GM23338 (cell line): ENCODE measurements at regions not wholly inside any gene's neighbourhood (a gene's known extent, or its start where the extent isn't known, plus 50 kb on each side); places are given as distances from the start of the nearest gene placed in this dataset.

Source experiments
- ATAC-seq: fragments of 200-7000 bp; cut with Tn5 transposase; 3 replicates; pipeline ENCODE4 v1.9.1; 2020
- DNase-seq: peaks from one replicate; pipeline ENCODE4 v3.0.0-alpha.2; 2015; ENCODE audit warnings: low spot score
- H2AFZ ChIP-seq: fragments of 200-600 bp; sonication (generic); 2 replicates; pipeline ENCODE4 v1.8.0; 2016; ENCODE audit warnings: antibody characterized with exemption, mild to moderate bottlenecking, moderate library complexity
- H3F3A ChIP-seq: fragments of 200-600 bp; sonication (generic); replicated peaks from 2 replicates; pipeline ENCODE4 v1.8.0; 2017; ENCODE audit warnings: antibody characterized with exemption, mixed run types, low read depth
- H3K27ac ChIP-seq: fragments of 200-600 bp; sonication (generic); 2 replicates; pipeline ENCODE4 v1.6.1; 2016; ENCODE audit warnings: low read depth
- H3K27me3 ChIP-seq: fragments of 200-600 bp; sonication (generic); 2 replicates; pipeline ENCODE4 v1.8.0; 2016; ENCODE audit warnings: mild to moderate bottlenecking, mixed run types, moderate library complexity; ENCODE audit not compliant: insufficient read depth
- H3K36me3 ChIP-seq: fragments of 200-600 bp; sonication (generic); 2 replicates; pipeline ENCODE4 v1.8.0; 2016; ENCODE audit warnings: mild to moderate bottlenecking; ENCODE audit not compliant: insufficient read depth
- H3K4me1 ChIP-seq: fragments of 200-600 bp; sonication (generic); 2 replicates; pipeline ENCODE4 v1.8.0; 2016; ENCODE audit warnings: mild to moderate bottlenecking, moderate library complexity; ENCODE audit not compliant: insufficient read depth
- H3K4me2 ChIP-seq: fragments of 200-600 bp; sonication (generic); 2 replicates; pipeline ENCODE4 v1.7.1; 2017; ENCODE audit warnings: mixed run types
- H3K4me3 ChIP-seq: fragments of 200-600 bp; sonication (generic); 2 replicates; pipeline ENCODE4 v1.6.1; 2016; ENCODE audit warnings: mixed run types
- H3K79me2 ChIP-seq: fragments of 200-600 bp; sonication (generic); replicated peaks from 2 replicates; pipeline ENCODE4 v1.8.0; 2017; ENCODE audit warnings: mild to moderate bottlenecking; ENCODE audit not compliant: insufficient read depth
- H3K9me2 ChIP-seq: fragments of 200-600 bp; sonication (generic); 2 replicates; pipeline ENCODE4 v1.8.0; 2017; ENCODE audit not compliant: insufficient read depth
- H4K20me1 ChIP-seq: fragments of 200-600 bp; sonication (generic); replicated peaks from 2 replicates; pipeline ENCODE4 v1.8.0; 2017; ENCODE audit warnings: mild to moderate bottlenecking; ENCODE audit not compliant: insufficient read depth
- H3K27ac Mint-ChIP-seq: 2 replicates; pipeline ENCODE4 v1.8.0; 2020; ENCODE audit warnings: inconsistent platforms, mild to moderate bottlenecking, moderate library complexity, mixed read lengths
- H3K27me3 Mint-ChIP-seq: 3 replicates; pipeline ENCODE4 v1.8.0; 2022; ENCODE audit warnings: low read depth, mild to moderate bottlenecking, moderate library complexity, mixed read lengths, inconsistent platforms; ENCODE audit not compliant: insufficient read depth, poor library complexity
- H3K36me3 Mint-ChIP-seq: 3 replicates; pipeline ENCODE4 v1.8.0; 2021; ENCODE audit warnings: low read depth, mild to moderate bottlenecking, inconsistent platforms, moderate library complexity, mixed read lengths
- H3K4me1 Mint-ChIP-seq: 3 replicates; pipeline ENCODE4 v1.8.0; 2020; ENCODE audit warnings: mild to moderate bottlenecking, inconsistent platforms, mixed read lengths
- H3K4me3 Mint-ChIP-seq: 3 replicates; pipeline ENCODE4 v1.8.0; 2021; ENCODE audit warnings: moderate library complexity, mild to moderate bottlenecking, inconsistent platforms, mixed read lengths
- H3K9me3 Mint-ChIP-seq: 3 replicates; pipeline ENCODE4 v1.8.0; 2020; ENCODE audit warnings: moderate library complexity, mild to moderate bottlenecking, inconsistent platforms, mixed read lengths
- CREB1 ChIP-seq: fragments of 250-450 bp; sonication (Bioruptor Pico); IDR thresholded peaks from 2 replicates; pipeline ENCODE4 v1.5.0; 2020; ENCODE audit warnings: low read depth, mild to moderate bottlenecking, moderate library complexity
- CTCF ChIP-seq, 2 experiments: fragments of 200-600 bp in 1 of 2; sonication (generic) in 1 of 2; conservative IDR thresholded peaks; 2 replicates each; pipeline versions ENCODE4 v1.5.1 to v1.6.1; 2016 to 2017; ENCODE audit warnings: antibody characterized with exemption in 2 of 2, low read depth in 2 of 2, mild to moderate bottlenecking in 2 of 2, moderate library complexity in 1 of 2
- ETS1 ChIP-seq: IDR thresholded peaks from 2 replicates; pipeline ENCODE4 v1.6.1; 2016; ENCODE audit warnings: antibody characterized with exemption
- EZH2 ChIP-seq: fragments of 200-600 bp; sonication (generic); IDR thresholded peaks from one replicate; pipeline ENCODE4 v1.8.0; 2017; ENCODE audit warnings: antibody characterized with exemption, mild to moderate bottlenecking, low read depth; ENCODE audit not compliant: unreplicated experiment
- EZH2phosphoT487 ChIP-seq: fragments of 200-600 bp; sonication (generic); IDR thresholded peaks from one replicate; pipeline ENCODE4 v1.8.1; 2018; ENCODE audit warnings: antibody characterized with exemption; ENCODE audit not compliant: unreplicated experiment
- JUNB ChIP-seq: IDR thresholded peaks from one replicate; pipeline ENCODE4 v1.6.1; 2016; ENCODE audit warnings: antibody characterized with exemption; ENCODE audit not compliant: unreplicated experiment
- STAT1 ChIP-seq: IDR thresholded peaks from one replicate; pipeline ENCODE4 v1.6.1; 2016; ENCODE audit warnings: antibody characterized with exemption; ENCODE audit not compliant: unreplicated experiment
- ZNF114 ChIP-seq: fragments of 250-450 bp; sonication (Bioruptor Pico); IDR thresholded peaks from 2 replicates; pipeline ENCODE4 v1.5.0; 2020; ENCODE audit warnings: mild to moderate bottlenecking, moderate library complexity
- ZNF331 ChIP-seq: fragments of 250-450 bp; sonication (Bioruptor Pico); IDR thresholded peaks from 2 replicates; pipeline ENCODE4 v1.5.0; 2020; ENCODE audit warnings: low read depth, mild to moderate bottlenecking, moderate library complexity

- no peaks in the 10 kb centered on the region for H3K4me1 Mint-ChIP-seq
- H4K20me1 ChIP-seq: no peaks in the 10 kb centered on the region; the same call in 1 of the 2 replicates
- H3K36me3 Mint-ChIP-seq: no peaks in the 10 kb centered on the region
- no peak overlapping the region for H3K4me3 ChIP-seq
- H3K27me3 Mint-ChIP-seq: no peaks in the 10 kb centered on the region
- H3K27me3 ChIP-seq: no peaks in the 10 kb centered on the region
- no peaks in the 10 kb centered on the region for H3K9me3 Mint-ChIP-seq
- ATAC-seq: no peak
- DNase-seq: no peak
- no peak overlapping the region for H3K27ac ChIP-seq
- H3K36me3 ChIP-seq: no peaks in the 10 kb centered on the region
- no peaks in the 10 kb centered on the region for H3K79me2 ChIP-seq
- no peaks in the 10 kb centered on the region for H3F3A ChIP-seq
- no peaks in the 10 kb centered on the region for H3K4me1 ChIP-seq
- H3K4me3 Mint-ChIP-seq: no peak overlapping the region
- no peaks in the 10 kb centered on the region; the same call in 1 of the 2 replicates for H3K9me2 ChIP-seq
- TF ChIP-seq EZH2 (no peak), CTCF (conservative IDR thresholded peaks at IDR 0.05; ENCODE audit: low read depth in 2 of 2) (0 out of 4 replicates have a peak, but pooled peaks of 1 of the 2 experiments have one; percentile 15)
- H3K27ac Mint-ChIP-seq: no peak overlapping the region
- no peak overlapping the region for H2AFZ ChIP-seq
- H3K4me2 ChIP-seq: no peak overlapping the region
These were observed 144.1 kb downstream of the CD47 start for GRCh38 chr3:107946700-107947099.

- H3K27ac Mint-ChIP-seq: no peak overlapping the region
These were observed 145.3 kb downstream of the CD47 start for GRCh38 chr3:107945417-107946094.

More at GRCh38 chr3:107945417-107946094, 145.3 kb downstream of the CD47 start:
- Histone ChIP-seq H3K4me2 (no peak overlapping the region), H3K27me3 (no peaks in the 10 kb centered on the region), H3K36me3 (no peaks in the 10 kb centered on the region), H4K20me1 (no peaks in the 10 kb centered on the region; the same call in 1 of the 2 replicates), H3K4me3 (no peak overlapping the region), H3K27ac (no peak overlapping the region), H2AFZ (no peak overlapping the region), H3F3A (no peaks in the 10 kb centered on the region), H3K79me2 (no peaks in the 10 kb centered on the region), H3K4me1 (no peaks in the 10 kb centered on the region), H3K9me2 (no peaks in the 10 kb centered on the region; the same call in 1 of the 2 replicates)
- H3K36me3 Mint-ChIP-seq: no peaks in the 10 kb centered on the region
- H3K27me3 Mint-ChIP-seq: no peaks in the 10 kb centered on the region
- no peaks in the 10 kb centered on the region for H3K4me1 Mint-ChIP-seq
- ATAC-seq (no peak), DNase-seq (no peak)
- TF ChIP-seq EZH2phosphoT487: no peak
- TF ChIP-seq STAT1: no peak
- TF ChIP-seq ZNF331 (CRISPR knock-in tag): no peak
- no peak for TF ChIP-seq JUNB
- TF ChIP-seq CREB1 (CRISPR knock-in tag): no peak
- no peak for TF ChIP-seq ETS1
- no peak for TF ChIP-seq ZNF114 (CRISPR knock-in tag)
- no peak for TF ChIP-seq CTCF (conservative IDR thresholded peaks at IDR 0.05; ENCODE audit: low read depth in 2 of 2)
- no peak overlapping the region for H3K4me3 Mint-ChIP-seq
- no peaks in the 10 kb centered on the region for H3K9me3 Mint-ChIP-seq
